Muscle of leg (tissue), 3 donors: ENCODE measurements at regions not wholly inside any gene's neighbourhood (a gene's known extent, or its start where the extent isn't known, plus 50 kb on each side); places are given as distances from the start of the nearest gene placed in this dataset.
A peak's percentile ranks its signal among the peaks of the same experiment; 100 is the strongest.

Experiments
- DNase-seq: peaks from one replicate; pipeline ENCODE4 v3.0.0; 2013
- H3K27ac ChIP-seq: one replicate; pipeline ENCODE4 v1.5.1; 2013; ENCODE audit warnings: mild to moderate bottlenecking, low read length, control low read depth
- H3K27me3 ChIP-seq: one replicate; pipeline ENCODE4 v1.6.1; 2013; ENCODE audit warnings: low read length; ENCODE audit not compliant: control insufficient read depth, insufficient read depth
- H3K36me3 ChIP-seq: one replicate; pipeline ENCODE4 v1.6.1; 2013; ENCODE audit warnings: low read length; ENCODE audit not compliant: control insufficient read depth, insufficient read depth
- H3K4me1 ChIP-seq: one replicate; pipeline ENCODE4 v1.6.1; 2013; ENCODE audit warnings: low read length; ENCODE audit not compliant: control insufficient read depth, insufficient read depth
- H3K4me3 ChIP-seq: one replicate; pipeline ENCODE4 v1.5.1; 2013; ENCODE audit warnings: low read length, control low read depth
- H3K9me3 ChIP-seq: replicated peaks from 2 replicates; pipeline ENCODE4 v1.6.1; 2013; ENCODE audit warnings: low read depth, low read length; ENCODE audit not compliant: control insufficient read depth
- WGBS: methylation state at CpG from one replicate; pipeline ENCODE4 v1.1.5; 2013; ENCODE audit warnings: missing lambda C conversion rate; ENCODE audit not compliant: insufficient coverage; 5-methylcytosine and 5-hydroxymethylcytosine counted together

- DNase-seq, result peak; percentile 72
- no peaks in the 10 kb centered on the region for H3K36me3 ChIP-seq
- 55% methylated on average over 2 of the region's 3 CpGs for WGBS
- no peaks in the 10 kb centered on the region for H3K9me3 ChIP-seq
- no peak overlapping the region for H3K27ac ChIP-seq
- peaks cover 5% of the 10 kb centered on the region for H3K4me1 ChIP-seq
- no peaks in the 10 kb centered on the region for H3K27me3 ChIP-seq
- H3K4me3 ChIP-seq, result no peak overlapping the region
Measured at GRCh38 chr3:16789344-16790120, 95.2 kb upstream of the PLCL2 start.

- no peak for DNase-seq
- Histone ChIP-seq H3K9me3 (no peaks in the 10 kb centered on the region), H3K27ac (no peak overlapping the region), H3K4me3 (no peak overlapping the region), H3K4me1 (peaks cover 5% of the 10 kb centered on the region), H3K36me3 (no peaks in the 10 kb centered on the region), H3K27me3 (no peaks in the 10 kb centered on the region)
- 98% methylated on average over 4 of the region's 7 CpGs for WGBS
Measured at GRCh38 chr3:16790432-16791400, 94.0 kb upstream of the PLCL2 start.

- DNase-seq, result no peak
- H3K27me3 ChIP-seq, result no peaks in the 10 kb centered on the region
- no peak overlapping the region for H3K27ac ChIP-seq
- no peaks in the 10 kb centered on the region for H3K36me3 ChIP-seq
- H3K4me1 ChIP-seq, result peaks cover 5% of the 10 kb centered on the region
- H3K4me3 ChIP-seq, result no peak overlapping the region
- H3K9me3 ChIP-seq, result no peaks in the 10 kb centered on the region
- 46% methylated on average over 2 of the region's 5 CpGs for WGBS
Measured at GRCh38 chr3:16793321-16793720, 91.4 kb upstream of the PLCL2 start.

- Histone ChIP-seq H3K27me3 (no peaks in the 10 kb centered on the region), H3K9me3 (no peaks in the 10 kb centered on the region), H3K4me1 (peaks cover 5% of the 10 kb centered on the region), H3K4me3 (no peak overlapping the region), H3K36me3 (no peaks in the 10 kb centered on the region), H3K27ac (no peak overlapping the region)
- no peak for DNase-seq
Measured at GRCh38 chr3:16794257-16794656, 90.5 kb upstream of the PLCL2 start.

GRCh38 chr3:16795581-16795980, 89.2 kb upstream of the PLCL2 start:
- H3K27me3 ChIP-seq, result no peaks in the 10 kb centered on the region
- no peak overlapping the region for H3K27ac ChIP-seq
- no CpG with 5 or more reads among the region's 2 CpGs for WGBS
- no peak for DNase-seq
- H3K4me1 ChIP-seq, result no peaks in the 10 kb centered on the region
- H3K4me3 ChIP-seq, result no peak overlapping the region
- no peaks in the 10 kb centered on the region for H3K36me3 ChIP-seq
- H3K9me3 ChIP-seq, result no peaks in the 10 kb centered on the region

- no peak overlapping the region for H3K4me3 ChIP-seq
- H3K27ac ChIP-seq, result no peak overlapping the region
- DNase-seq, result no peak
- H3K9me3 ChIP-seq, result no peaks in the 10 kb centered on the region
- H3K36me3 ChIP-seq, result no peaks in the 10 kb centered on the region
- no CpG with 5 or more reads among the region's 1 CpG for WGBS
- H3K27me3 ChIP-seq, result no peaks in the 10 kb centered on the region
- H3K4me1 ChIP-seq, result peaks cover 5% of the 10 kb centered on the region
Measured at GRCh38 chr3:16797831-16798230, 86.9 kb upstream of the PLCL2 start.

GRCh38 chr3:16798738-16799137, 86.0 kb upstream of the PLCL2 start:
- H3K9me3 ChIP-seq, result no peaks in the 10 kb centered on the region

GRCh38 chr3:16800361-16800760, 84.4 kb upstream of the PLCL2 start:
- Histone ChIP-seq H3K27ac (no peak overlapping the region), H3K36me3 (no peaks in the 10 kb centered on the region), H3K4me1 (peaks cover 5% of the 10 kb centered on the region), H3K4me3 (no peak overlapping the region), H3K27me3 (no peaks in the 10 kb centered on the region), H3K9me3 (no peaks in the 10 kb centered on the region)
- WGBS, result no CpG with 5 or more reads among the region's 3 CpGs
- no peak for DNase-seq

More at GRCh38 chr3:16798738-16799137, 86.0 kb upstream of the PLCL2 start:
- Histone ChIP-seq H3K4me1 (peaks cover 5% of the 10 kb centered on the region), H3K27me3 (no peaks in the 10 kb centered on the region), H3K27ac (no peak overlapping the region), H3K36me3 (no peaks in the 10 kb centered on the region), H3K4me3 (no peak overlapping the region)
- no peak for DNase-seq
- WGBS, result 100% methylated on average over 1 of the region's 4 CpGs

- peak overlapping the region; percentile 22 for H3K27ac ChIP-seq
Measured at GRCh38 chr3:16801223-16801622, 83.5 kb upstream of the PLCL2 start.

GRCh38 chr3:16801698-16802097, 83.1 kb upstream of the PLCL2 start:
- Histone ChIP-seq H3K4me3 (no peak overlapping the region), H3K36me3 (no peaks in the 10 kb centered on the region), H3K4me1 (peaks cover 5% of the 10 kb centered on the region), H3K9me3 (no peaks in the 10 kb centered on the region), H3K27ac (peak overlapping the region; percentile 30), H3K27me3 (no peaks in the 10 kb centered on the region)
- WGBS, result 0% methylated on average over 2 of the region's 5 CpGs
- peak; percentile 77 for DNase-seq

More at GRCh38 chr3:16801223-16801622, 83.5 kb upstream of the PLCL2 start:
- Histone ChIP-seq H3K9me3 (no peaks in the 10 kb centered on the region), H3K4me3 (no peak overlapping the region), H3K4me1 (peaks cover 5% of the 10 kb centered on the region), H3K36me3 (no peaks in the 10 kb centered on the region), H3K27me3 (no peaks in the 10 kb centered on the region)
- WGBS, result no CpG with 5 or more reads among the region's 1 CpG
- DNase-seq, result peak; percentile 78
